A549 (cell line): ENCODE measurements at regions not wholly inside any gene's neighbourhood (a gene's known extent, or its start where the extent isn't known, plus 50 kb on each side); places are given as distances from the start of the nearest gene placed in this dataset.

Experiments
- BHLHE40 ChIP-seq: IDR thresholded peaks from 2 replicates; pipeline ENCODE4 v1.6.1; 2012; ENCODE audit warnings: low read depth, low read length, inconsistent platforms
- EP300 ChIP-seq, 2 experiments: fragments of >200 bp; sonication (Bioruptor Twin); formaldehyde crosslinking; IDR thresholded peaks; 2 replicates in 1 of 2; 3 replicates in 1 of 2; pipeline ENCODE4 v1.6.1; 2016 to 2017
- JUNB ChIP-seq: fragments of >200 bp; sonication (Bioruptor Twin); formaldehyde crosslinking; IDR thresholded peaks from 2 replicates; pipeline ENCODE4 v1.6.1; 2016
- MYC ChIP-seq: IDR thresholded peaks from 2 replicates; pipeline ENCODE4 v1.6.1; 2012; ENCODE audit warnings: mild to moderate bottlenecking, inconsistent platforms, low read length, improper control_type of control experiment, borderline replicate concordance
- POLR2A ChIP-seq: IDR thresholded peaks from 2 replicates; pipeline ENCODE4 v1.6.1; 2012; ENCODE audit warnings: mild to moderate bottlenecking, low read length
- REST ChIP-seq: fragments of 200-600 bp; sonication (generic); IDR thresholded peaks from 2 replicates; pipeline ENCODE4 v1.6.1; 2016; ENCODE audit warnings: antibody characterized with exemption, mild to moderate bottlenecking, moderate library complexity
- TF ChIP-seq, protein P1 (sequence below): fragments of >200 bp; sonication (Bioruptor Twin); formaldehyde crosslinking; IDR thresholded peaks from 3 replicates; pipeline ENCODE4 v1.5.1; 2016

- TF ChIP-seq EP300 (IDR thresholded peaks at IDR 0.05): no peak
- TF ChIP-seq MYC: no peak
- TF ChIP-seq, protein P1, sequence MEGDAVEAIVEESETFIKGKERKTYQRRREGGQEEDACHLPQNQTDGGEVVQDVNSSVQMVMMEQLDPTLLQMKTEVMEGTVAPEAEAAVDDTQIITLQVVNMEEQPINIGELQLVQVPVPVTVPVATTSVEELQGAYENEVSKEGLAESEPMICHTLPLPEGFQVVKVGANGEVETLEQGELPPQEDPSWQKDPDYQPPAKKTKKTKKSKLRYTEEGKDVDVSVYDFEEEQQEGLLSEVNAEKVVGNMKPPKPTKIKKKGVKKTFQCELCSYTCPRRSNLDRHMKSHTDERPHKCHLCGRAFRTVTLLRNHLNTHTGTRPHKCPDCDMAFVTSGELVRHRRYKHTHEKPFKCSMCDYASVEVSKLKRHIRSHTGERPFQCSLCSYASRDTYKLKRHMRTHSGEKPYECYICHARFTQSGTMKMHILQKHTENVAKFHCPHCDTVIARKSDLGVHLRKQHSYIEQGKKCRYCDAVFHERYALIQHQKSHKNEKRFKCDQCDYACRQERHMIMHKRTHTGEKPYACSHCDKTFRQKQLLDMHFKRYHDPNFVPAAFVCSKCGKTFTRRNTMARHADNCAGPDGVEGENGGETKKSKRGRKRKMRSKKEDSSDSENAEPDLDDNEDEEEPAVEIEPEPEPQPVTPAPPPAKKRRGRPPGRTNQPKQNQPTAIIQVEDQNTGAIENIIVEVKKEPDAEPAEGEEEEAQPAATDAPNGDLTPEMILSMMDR: no peak
- TF ChIP-seq BHLHE40: no peak
- TF ChIP-seq JUNB: no peak
- no peak for TF ChIP-seq POLR2A
- TF ChIP-seq REST: no peak
Measured at GRCh38 chr5:52702877-52703276, 84.8 kb upstream of the ITGA1 start.
